Common myeloid progenitor, CD34-positive (primary cell): ENCODE measurements at regions not wholly inside any gene's neighbourhood (a gene's known extent, or its start where the extent isn't known, plus 50 kb on each side); places are given as distances from the start of the nearest gene placed in this dataset.

Experiments
- CTCF ChIA-PET: fragments of 350-600 bp; sonication (Branson Sonifier 250); formaldehyde crosslinking; loops from one replicate; lab custom pipeline; 2021; ENCODE audit warnings: antibody characterized with exemption; lab: Charles Lee
- POLR2A ChIA-PET: fragments of 350-600 bp; sonication (Branson Sonifier 250); formaldehyde crosslinking; loops from one replicate; lab custom pipeline; 2021; ENCODE audit warnings: antibody characterized with exemption; lab: Charles Lee
- DNase-seq, 3 donors: peaks; one replicate each; pipeline versions ENCODE4 v3.0.0 to v3.0.0-alpha.2; 2013
- H3K27ac ChIP-seq, 2 experiments: 1 replicate in 1 of 2; 2 replicates in 1 of 2; pipeline ENCODE4 v1.7.0; 2013; ENCODE audit warnings: inconsistent platforms in 2 of 2, low read length in 2 of 2, mild to moderate bottlenecking in 2 of 2, low read depth in 1 of 2, moderate library complexity in 1 of 2; ENCODE audit not compliant: severe bottlenecking in 2 of 2, insufficient read depth in 1 of 2, poor library complexity in 1 of 2
- H3K27me3 ChIP-seq, 5 experiments: replicated peaks in 2 of 5; 1 replicate in 3 of 5; 2 replicates in 2 of 5; pipeline versions ENCODE4 v1.6.1 to v1.7.0; 2013; ENCODE audit warnings: low read length in 4 of 5, mild to moderate bottlenecking in 2 of 5, moderate library complexity in 2 of 5, inconsistent platforms in 1 of 5; ENCODE audit not compliant: insufficient read depth in 5 of 5, control insufficient read depth in 4 of 5
- H3K36me3 ChIP-seq, 4 experiments: 1 replicate in 2 of 4; 2 replicates in 2 of 4; pipeline versions ENCODE4 v1.6.1 to v1.7.0; 2013; ENCODE audit warnings: low read length in 3 of 4, control low read depth in 1 of 4, mild to moderate bottlenecking in 1 of 4; ENCODE audit not compliant: control insufficient read depth in 4 of 4, insufficient read depth in 4 of 4
- H3K4me1 ChIP-seq, 4 experiments: 1 replicate in 3 of 4; 2 replicates in 1 of 4; pipeline versions ENCODE4 v1.6.1 to v1.7.1; 2013; ENCODE audit warnings: low read length in 3 of 4, mild to moderate bottlenecking in 3 of 4, control low read depth in 1 of 4, inconsistent platforms in 1 of 4, moderate library complexity in 1 of 4; ENCODE audit not compliant: control insufficient read depth in 4 of 4, insufficient read depth in 4 of 4; ENCODE audit errors: control extremely low read depth in 1 of 4
- H3K4me3 ChIP-seq, 7 experiments: 1 replicate in 4 of 7; 2 replicates in 3 of 7; pipeline versions ENCODE4 v1.5.1 to v1.7.0; 2013; ENCODE audit warnings: mild to moderate bottlenecking in 7 of 7, low read length in 6 of 7, moderate library complexity in 6 of 7, inconsistent platforms in 2 of 7, low read depth in 2 of 7, control low read depth in 1 of 7; ENCODE audit not compliant: insufficient read depth in 4 of 7, control insufficient read depth in 1 of 7; ENCODE audit errors: extremely low read depth in 1 of 7
- H3K9me3 ChIP-seq, 5 experiments: 1 replicate in 4 of 5; 2 replicates in 1 of 5; pipeline versions ENCODE4 v1.6.1 to v1.7.1; 2013; ENCODE audit warnings: low read length in 4 of 5, mild to moderate bottlenecking in 2 of 5, inconsistent platforms in 1 of 5, low read depth in 1 of 5, moderate library complexity in 1 of 5; ENCODE audit not compliant: control insufficient read depth in 4 of 5, insufficient read depth in 2 of 5; ENCODE audit errors: control extremely low read depth in 1 of 5
- WGBS: methylation state at CpG from one replicate; pipeline ENCODE4 v1.1.5; 2013; ENCODE audit not compliant: insufficient coverage; 5-methylcytosine and 5-hydroxymethylcytosine counted together

GRCh38 chr9:79900754-79901153 is 329.0 kb downstream of the TLE4 start:
- WGBS: no CpG with 5 or more reads among the region's 1 CpG
- H3K4me3 ChIP-seq: no peak overlapping the region
- ChIA-PET CTCF (no interaction called here), POLR2A (no interaction called here)
- H3K9me3 ChIP-seq: no peaks in the 10 kb centered on the region
- no peak for DNase-seq
- no peak overlapping the region for H3K27ac ChIP-seq
- no peaks in the 10 kb centered on the region for H3K4me1 ChIP-seq
- no peaks in the 10 kb centered on the region for H3K36me3 ChIP-seq
- H3K27me3 ChIP-seq: no peaks in the 10 kb centered on the region

- Histone ChIP-seq H3K36me3 (no peaks in the 10 kb centered on the region), H3K4me3 (no peak overlapping the region), H3K4me1 (no peaks in the 10 kb centered on the region), H3K27me3 (no peaks in the 10 kb centered on the region), H3K9me3 (no peaks in the 10 kb centered on the region), H3K27ac (no peak overlapping the region)
- no peak for DNase-seq
- WGBS: 100% methylated on average over 4 of the region's 6 CpGs
- ChIA-PET POLR2A (no interaction called here), CTCF (no interaction called here)
These were observed 324.7 kb downstream of the TLE4 start for GRCh38 chr9:79896390-79896980.

- WGBS: 100% methylated on average over 5 of the region's 6 CpGs
- Histone ChIP-seq H3K4me3 (no peak overlapping the region), H3K9me3 (peaks cover 0 to 2% (median 0%) of the 10 kb centered on the region in 5 experiments), H3K36me3 (no peaks in the 10 kb centered on the region), H3K27me3 (no peaks in the 10 kb centered on the region), H3K4me1 (no peaks in the 10 kb centered on the region), H3K27ac (no peak overlapping the region)
- ChIA-PET POLR2A (no interaction called here), CTCF (no interaction called here)
- DNase-seq: no peak
These were observed 323.5 kb downstream of the TLE4 start for GRCh38 chr9:79895232-79895631.

- H3K9me3 ChIP-seq: peaks cover 0 to 2% (median 0%) of the 10 kb centered on the region in 5 experiments
- H3K36me3 ChIP-seq: no peaks in the 10 kb centered on the region
- H3K4me1 ChIP-seq: peaks cover 0 to 9% (median 8%) of the 10 kb centered on the region in 4 experiments
- POLR2A ChIA-PET: no interaction called here
- H3K27ac ChIP-seq: no peak overlapping the region
- H3K27me3 ChIP-seq: peaks cover 0 to 2% (median 0%) of the 10 kb centered on the region in 5 experiments
- CTCF ChIA-PET: no interaction called here
- H3K4me3 ChIP-seq: no peak overlapping the region
- no peak for DNase-seq
These were observed 317.6 kb downstream of the TLE4 start for GRCh38 chr9:79889369-79889768.

DNA sequence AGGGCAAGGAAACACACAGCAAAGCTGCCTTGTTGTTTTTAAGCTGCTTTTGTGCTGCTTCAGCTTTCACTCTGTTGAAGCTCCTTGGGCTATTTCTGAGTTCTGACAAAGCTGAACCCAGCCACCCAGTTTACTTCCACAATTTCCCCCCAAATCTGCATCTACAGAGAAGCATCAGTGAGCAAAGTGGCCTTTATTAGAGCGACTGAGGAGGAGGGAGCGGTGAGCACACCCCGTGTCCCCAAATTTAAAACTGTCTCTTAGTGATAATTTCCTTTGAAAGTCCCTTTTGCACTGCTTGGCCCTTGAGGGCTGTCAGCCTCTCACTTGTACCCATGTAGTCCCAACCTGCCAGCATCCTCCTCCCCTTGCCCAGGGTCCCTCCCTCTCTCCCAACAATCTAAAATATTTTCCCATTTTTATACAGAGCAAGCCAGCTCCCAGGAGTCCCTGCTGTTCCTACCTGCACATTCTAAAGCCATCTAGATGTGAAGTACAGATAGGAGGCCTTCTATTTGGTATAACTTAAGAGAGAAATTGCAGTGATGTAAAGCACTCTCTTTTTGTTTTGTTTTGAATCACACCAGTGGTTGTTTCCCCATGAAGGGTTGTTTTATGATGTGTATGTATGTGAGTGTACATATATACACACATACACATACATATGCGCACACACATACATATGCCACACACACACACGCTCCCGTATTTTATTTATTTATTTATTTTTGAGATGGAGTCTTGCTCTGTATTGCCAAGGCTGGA is 313.5 kb downstream of the TLE4 start:
- DNase-seq: peak in 2 of 3 donors; percentile 7 to 21
- ChIA-PET POLR2A (no interaction called here), CTCF (no interaction called here)
- WGBS: 79% methylated on average over 2 of the region's 6 CpGs
- H3K4me1 ChIP-seq: peaks cover 16 to 44% (median 32%) of the 10 kb centered on the region in 4 experiments
- peaks cover 0 to 3% (median 0%) of the 10 kb centered on the region in 5 experiments for H3K27me3 ChIP-seq
- H3K27ac ChIP-seq: no peak overlapping the region
- no peak overlapping the region for H3K4me3 ChIP-seq
- no peaks in the 10 kb centered on the region for H3K9me3 ChIP-seq
- H3K36me3 ChIP-seq: no peaks in the 10 kb centered on the region

DNA sequence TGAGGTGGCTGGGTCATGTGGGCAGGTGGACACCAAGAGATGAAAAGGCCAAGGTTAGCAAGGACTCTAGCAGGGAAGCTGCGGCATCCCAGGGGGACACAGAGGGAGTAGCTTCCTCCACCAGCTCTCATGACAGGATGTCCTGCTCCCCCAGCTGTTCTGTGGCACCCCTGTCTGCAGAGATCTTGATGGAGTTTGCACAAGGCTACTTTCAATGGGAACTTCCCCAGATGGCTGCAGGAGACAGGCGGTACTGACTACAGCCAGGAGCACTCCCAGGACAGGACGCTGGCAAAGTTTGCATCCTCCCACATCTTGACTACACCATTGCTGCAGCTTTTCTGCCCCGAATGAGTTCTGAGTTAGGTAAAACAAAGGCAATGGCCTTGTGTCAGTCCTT is 312.8 kb downstream of the TLE4 start:
- peaks cover 16 to 46% (median 32%) of the 10 kb centered on the region in 4 experiments for H3K4me1 ChIP-seq
- DNase-seq: peak in 2 of 3 donors; percentile 52 to 59
- 23% methylated on average over 4 of the region's 4 CpGs for WGBS
- no peak overlapping the region for H3K4me3 ChIP-seq
- H3K36me3 ChIP-seq: no peaks in the 10 kb centered on the region
- POLR2A ChIA-PET: no interaction called here
- CTCF ChIA-PET: interaction anchor here (1.2 kb wide), 1 partner anchor 23 kb away, joined by 3 read pairs; no protein-coding TSS in a partner anchor
- peaks cover 0 to 3% (median 0%) of the 10 kb centered on the region in 5 experiments for H3K27me3 ChIP-seq
- H3K27ac ChIP-seq: no peak overlapping the region
- no peaks in the 10 kb centered on the region for H3K9me3 ChIP-seq

GRCh38 chr9:79883073-79883645 is 311.4 kb downstream of the TLE4 start:
- Histone ChIP-seq H3K36me3 (no peaks in the 10 kb centered on the region), H3K4me1 (peaks cover 20 to 54% (median 35%) of the 10 kb centered on the region in 4 experiments), H3K27me3 (peaks cover 0 to 3% (median 0%) of the 10 kb centered on the region in 5 experiments), H3K9me3 (no peaks in the 10 kb centered on the region), H3K27ac (no peak overlapping the region), H3K4me3 (peak overlapping the region in 2 of 7 experiments; percentile 13 to 40)
- peak; percentile 81 to 97 (median 96) for DNase-seq
- WGBS: 22% methylated on average over 3 of the region's 3 CpGs
- POLR2A ChIA-PET: no interaction called here
- CTCF ChIA-PET: no interaction called here
